GM13977 (cell line): ENCODE measurements at regions not wholly inside any gene's neighbourhood (a gene's known extent, or its start where the extent isn't known, plus 50 kb on each side); places are given as distances from the start of the nearest gene placed in this dataset.

Source experiments
- DNase-seq: peaks from one replicate; pipeline ENCODE4 v3.0.0; 2012; ENCODE audit warnings: low spot score
- CTCF ChIP-seq: IDR thresholded peaks from 2 replicates; pipeline ENCODE4 v1.5.1; 2012; ENCODE audit warnings: mild to moderate bottlenecking, control low read depth; ENCODE audit not compliant: insufficient read depth; ENCODE audit errors: extremely low read depth, missing control alignments
- in situ Hi-C: fragments of 300-500 bp; cut with MboI; formaldehyde crosslinking; loops from one replicate; pipeline ENCODE4 v1.12.0; 2022; ENCODE audit warnings: low sequenced_read_pairs, low pct_unique_long_range_greater_than_20kb, mixed read lengths, inconsistent platforms; ENCODE audit not compliant: unreplicated experiment

DNA sequence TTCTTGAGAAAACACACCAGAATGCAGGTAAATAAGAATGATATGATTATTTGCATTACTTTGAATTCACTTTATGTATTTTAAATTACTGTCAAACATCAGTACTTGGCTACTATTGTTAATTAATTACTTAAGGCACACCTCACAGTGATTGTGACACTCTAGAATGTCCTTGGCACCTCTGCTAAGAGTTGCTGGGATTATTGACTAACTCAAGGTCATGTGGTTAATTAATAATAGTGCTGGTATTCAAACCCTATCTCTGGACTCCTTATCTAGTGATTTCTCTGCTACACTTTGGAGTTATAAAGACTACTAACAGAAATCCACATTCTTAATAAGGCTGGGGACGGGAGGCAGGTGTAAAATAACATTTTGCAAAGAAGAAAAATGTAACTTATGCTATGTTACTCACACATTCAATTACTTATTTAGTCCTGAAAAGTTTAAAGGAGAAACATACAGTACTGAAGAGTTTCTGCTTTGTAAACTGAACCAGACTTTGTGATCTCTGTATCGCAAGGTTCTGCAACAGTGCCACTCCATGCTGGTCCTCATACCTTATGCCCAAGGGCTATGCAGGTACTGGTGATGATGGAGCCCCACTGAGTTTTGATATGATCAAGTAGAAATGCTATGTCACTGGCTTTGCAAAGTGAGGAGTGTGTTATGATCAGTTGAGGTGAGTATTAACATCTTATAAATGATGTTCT lies 242.7 kb downstream of the MID1IP1 start:
- in situ Hi-C loops, result no loop called here
- TF ChIP-seq CTCF, result no peak
- no peak for DNase-seq

- no peak for TF ChIP-seq CTCF
- in situ Hi-C loops, result no loop called here
- no peak for DNase-seq
These were observed 245.9 kb downstream of the MID1IP1 start for GRCh38 chrX:39047174-39047573.

DNA sequence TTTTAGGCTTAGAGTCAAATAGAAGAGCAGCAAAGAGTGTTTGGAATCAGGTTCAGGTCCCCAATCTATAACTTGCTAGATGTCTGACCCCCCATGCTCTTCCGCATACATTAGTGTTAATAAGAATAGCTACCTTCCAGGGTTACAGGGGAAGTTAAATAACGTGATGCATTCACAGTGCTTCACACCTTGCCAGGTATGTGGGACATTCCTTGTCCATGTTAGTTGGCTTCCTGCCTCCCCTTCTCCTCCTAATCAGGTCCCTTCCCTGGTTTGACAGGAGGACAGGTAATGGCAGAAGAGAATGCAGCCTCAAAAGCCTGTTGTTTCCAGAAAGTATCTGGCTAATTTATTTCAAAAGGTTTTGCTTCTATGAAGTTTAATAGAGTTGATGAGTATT lies 248.7 kb downstream of the MID1IP1 start:
- no peak for TF ChIP-seq CTCF
- no peak for DNase-seq
- in situ Hi-C loops, result no loop called here

DNA sequence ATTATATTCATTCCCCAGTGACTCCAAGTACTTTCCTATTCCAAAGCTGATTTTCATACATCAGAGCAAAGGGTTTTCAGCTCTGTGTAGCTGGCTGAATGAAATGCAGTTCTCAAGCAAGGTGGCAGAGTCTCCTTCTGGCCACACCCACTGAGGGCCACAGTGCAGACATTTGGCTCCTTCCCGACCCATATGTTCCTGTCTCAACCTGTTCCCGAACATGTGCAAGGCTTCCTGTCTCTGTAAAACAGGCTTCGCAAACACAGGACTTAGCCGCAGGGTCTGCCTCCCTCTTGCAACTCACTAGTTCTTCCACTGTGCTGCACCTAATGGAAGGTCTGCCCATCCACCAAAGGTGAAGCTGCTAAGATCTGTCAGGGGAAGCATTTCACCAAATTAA lies 249.2 kb downstream of the MID1IP1 start:
- TF ChIP-seq CTCF, result no peak
- in situ Hi-C loops, result no loop called here
- DNase-seq, result no peak

DNA sequence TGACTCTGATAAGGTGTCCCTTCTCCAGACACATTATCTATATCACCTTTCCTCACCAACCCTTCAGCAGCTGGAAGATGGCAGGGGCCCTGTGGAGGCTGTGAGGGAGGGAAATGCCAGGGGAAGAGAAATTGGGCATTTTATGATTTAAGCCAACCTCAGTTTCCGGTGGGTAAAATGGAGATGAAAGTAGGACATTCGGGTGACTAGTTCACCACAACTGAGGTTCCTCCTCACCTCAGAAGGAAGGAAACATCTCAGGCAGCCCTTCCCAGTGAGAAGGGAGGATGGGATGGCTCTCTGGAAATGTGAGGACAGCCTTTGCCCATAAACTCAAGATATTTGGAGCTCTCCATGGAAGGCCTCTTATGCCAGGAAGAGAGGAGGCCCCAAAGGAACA lies 251.5 kb downstream of the MID1IP1 start:
- in situ Hi-C loops, result no loop called here
- DNase-seq, result no peak
- TF ChIP-seq CTCF, result no peak

DNA sequence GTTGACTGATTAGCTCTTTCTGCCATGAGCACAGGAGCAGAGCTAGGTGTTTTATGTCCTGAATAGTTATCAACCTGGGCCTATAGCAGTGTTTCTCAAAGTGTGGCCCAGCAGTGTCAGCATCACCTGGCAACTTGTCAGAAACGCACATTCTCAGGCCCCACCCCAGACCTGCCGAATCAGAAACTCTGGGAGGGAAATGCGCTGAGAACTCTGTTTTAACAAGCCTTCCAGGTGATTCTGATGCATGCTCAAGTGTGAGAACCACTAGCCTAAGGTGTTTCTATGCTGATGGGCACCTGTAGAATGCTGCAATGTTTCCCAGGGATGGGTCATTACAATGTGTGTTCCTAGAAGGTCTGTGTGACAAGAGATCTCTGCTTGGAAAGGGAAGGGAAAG lies 257.5 kb downstream of the MID1IP1 start:
- in situ Hi-C loops, result no loop called here
- no peak for DNase-seq
- TF ChIP-seq CTCF, result no peak
